ENCODE measurements at regions not wholly inside any gene's neighbourhood (a gene's known extent, or its start where the extent isn't known, plus 50 kb on each side); places are given as distances from the start of the nearest gene placed in this dataset.

DNA sequence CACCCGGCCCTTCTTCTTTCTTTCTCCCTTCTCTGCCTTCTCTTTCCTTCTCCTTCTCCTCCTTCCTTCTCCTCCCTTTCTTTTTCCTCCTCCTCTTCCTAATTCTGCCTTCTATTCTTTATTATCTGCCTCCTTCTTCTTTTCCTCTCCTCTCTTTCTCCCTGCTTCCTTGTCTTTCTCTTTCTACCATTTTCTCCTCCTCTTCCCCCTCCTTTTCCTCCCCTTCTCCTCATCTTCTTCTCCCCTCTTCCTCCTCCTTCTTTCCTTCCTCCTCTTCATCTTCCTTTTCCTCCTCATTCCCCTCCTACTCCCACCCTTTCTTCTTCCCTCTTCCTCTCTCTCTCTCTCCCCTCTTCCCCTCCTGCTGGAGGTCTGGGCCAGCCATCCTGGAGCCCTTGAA is 294.9 kb upstream of the CRY1 start:
- H3K4me2 ChIP-seq (ENCODE audit: extremely low read depth, insufficient read depth, low read length) = no peak overlapping the region
- no peaks in the 10 kb centered on the region for H3K9me3 ChIP-seq (ENCODE audit: control insufficient read depth, insufficient read depth, low read depth, low read length)
- DNase-seq (ENCODE audit: low read depth in 2 of 2) = no peak
- H3K36me3 ChIP-seq (ENCODE audit: control insufficient read depth, insufficient read depth, low read length) = no peaks in the 10 kb centered on the region
- H3K27me3 ChIP-seq (ENCODE audit: control insufficient read depth, insufficient read depth, low read length) = no peaks in the 10 kb centered on the region
- H3K27ac ChIP-seq (ENCODE audit: insufficient read depth, low read length) = no peak overlapping the region
- no peak overlapping the region for H3K4me3 ChIP-seq (replicated peaks in 1 of 4; ENCODE audit: control extremely low read depth in 1 of 4, insufficient read depth in 1 of 4, low read depth in 3 of 4, low read length in 4 of 4)
- H2AFZ ChIP-seq (ENCODE audit: low read length) = no peak overlapping the region
- no peaks in the 10 kb centered on the region for H4K20me1 ChIP-seq (ENCODE audit: control insufficient read depth, extremely low read depth, insufficient read depth, low read length)
- H3K4me1 ChIP-seq (ENCODE audit: control insufficient read depth, extremely low read depth, insufficient read depth, low read length) = no peaks in the 10 kb centered on the region
- H3K9ac ChIP-seq (ENCODE audit: insufficient read depth, low read length) = no peak overlapping the region
- no peaks in the 10 kb centered on the region for H3K79me2 ChIP-seq (ENCODE audit: control insufficient read depth, insufficient read depth, low read length)
- TF ChIP-seq, protein P1, sequence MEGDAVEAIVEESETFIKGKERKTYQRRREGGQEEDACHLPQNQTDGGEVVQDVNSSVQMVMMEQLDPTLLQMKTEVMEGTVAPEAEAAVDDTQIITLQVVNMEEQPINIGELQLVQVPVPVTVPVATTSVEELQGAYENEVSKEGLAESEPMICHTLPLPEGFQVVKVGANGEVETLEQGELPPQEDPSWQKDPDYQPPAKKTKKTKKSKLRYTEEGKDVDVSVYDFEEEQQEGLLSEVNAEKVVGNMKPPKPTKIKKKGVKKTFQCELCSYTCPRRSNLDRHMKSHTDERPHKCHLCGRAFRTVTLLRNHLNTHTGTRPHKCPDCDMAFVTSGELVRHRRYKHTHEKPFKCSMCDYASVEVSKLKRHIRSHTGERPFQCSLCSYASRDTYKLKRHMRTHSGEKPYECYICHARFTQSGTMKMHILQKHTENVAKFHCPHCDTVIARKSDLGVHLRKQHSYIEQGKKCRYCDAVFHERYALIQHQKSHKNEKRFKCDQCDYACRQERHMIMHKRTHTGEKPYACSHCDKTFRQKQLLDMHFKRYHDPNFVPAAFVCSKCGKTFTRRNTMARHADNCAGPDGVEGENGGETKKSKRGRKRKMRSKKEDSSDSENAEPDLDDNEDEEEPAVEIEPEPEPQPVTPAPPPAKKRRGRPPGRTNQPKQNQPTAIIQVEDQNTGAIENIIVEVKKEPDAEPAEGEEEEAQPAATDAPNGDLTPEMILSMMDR (conservative IDR thresholded peaks at IDR 0.05 in 1 of 2, IDR thresholded peaks at IDR 0.05 in 1 of 2; ENCODE audit: low read depth in 1 of 2, low read length in 2 of 2) = no peak

DNA sequence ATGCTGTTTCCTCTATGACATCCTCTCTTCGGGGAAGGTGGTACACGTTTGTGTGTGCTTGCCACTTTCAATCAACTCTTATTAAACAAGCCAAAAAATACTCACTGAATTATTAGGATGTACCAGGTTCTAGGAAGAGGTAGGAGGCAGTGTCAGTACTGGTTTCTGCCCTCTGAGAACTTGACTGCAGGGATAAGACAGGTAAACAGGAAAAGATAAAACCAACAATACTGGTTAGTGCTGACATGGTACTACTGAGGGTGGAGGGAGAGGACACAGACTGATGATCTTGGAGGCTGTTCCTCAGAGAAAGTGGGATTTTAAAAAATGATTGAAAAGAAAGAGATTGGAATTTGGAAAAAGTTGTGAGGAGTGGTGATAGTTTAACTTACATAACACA is 295.2 kb upstream of the PWP1 start:
- TF ChIP-seq EZH2 (IDR thresholded peaks at IDR 0.05; ENCODE audit: low read length, missing control alignments) = no peak
- TF ChIP-seq, protein P1 (conservative IDR thresholded peaks at IDR 0.05 in 1 of 2, IDR thresholded peaks at IDR 0.05 in 1 of 2; ENCODE audit: low read depth in 1 of 2, low read length in 2 of 2) = no peak
- Histone ChIP-seq H3K9ac (ENCODE audit: insufficient read depth, low read length) (no peak overlapping the region), H3K4me3 (replicated peaks in 1 of 4; ENCODE audit: control extremely low read depth in 1 of 4, insufficient read depth in 1 of 4, low read depth in 3 of 4, low read length in 4 of 4) (no peak overlapping the region), H2AFZ (ENCODE audit: low read length) (no peak overlapping the region), H3K9me3 (ENCODE audit: control insufficient read depth, insufficient read depth, low read depth, low read length) (no peaks in the 10 kb centered on the region), H3K27me3 (ENCODE audit: control insufficient read depth, insufficient read depth, low read length) (no peaks in the 10 kb centered on the region), H3K79me2 (ENCODE audit: control insufficient read depth, insufficient read depth, low read length) (no peaks in the 10 kb centered on the region), H3K4me1 (ENCODE audit: control insufficient read depth, extremely low read depth, insufficient read depth, low read length) (no peaks in the 10 kb centered on the region), H3K36me3 (ENCODE audit: control insufficient read depth, insufficient read depth, low read length) (no peaks in the 10 kb centered on the region), H4K20me1 (ENCODE audit: control insufficient read depth, extremely low read depth, insufficient read depth, low read length) (no peaks in the 10 kb centered on the region), H3K27ac (ENCODE audit: insufficient read depth, low read length) (no peak overlapping the region), H3K4me2 (ENCODE audit: extremely low read depth, insufficient read depth, low read length) (no peak overlapping the region)
- DNase-seq (ENCODE audit: low read depth in 2 of 2) = no peak

DNA sequence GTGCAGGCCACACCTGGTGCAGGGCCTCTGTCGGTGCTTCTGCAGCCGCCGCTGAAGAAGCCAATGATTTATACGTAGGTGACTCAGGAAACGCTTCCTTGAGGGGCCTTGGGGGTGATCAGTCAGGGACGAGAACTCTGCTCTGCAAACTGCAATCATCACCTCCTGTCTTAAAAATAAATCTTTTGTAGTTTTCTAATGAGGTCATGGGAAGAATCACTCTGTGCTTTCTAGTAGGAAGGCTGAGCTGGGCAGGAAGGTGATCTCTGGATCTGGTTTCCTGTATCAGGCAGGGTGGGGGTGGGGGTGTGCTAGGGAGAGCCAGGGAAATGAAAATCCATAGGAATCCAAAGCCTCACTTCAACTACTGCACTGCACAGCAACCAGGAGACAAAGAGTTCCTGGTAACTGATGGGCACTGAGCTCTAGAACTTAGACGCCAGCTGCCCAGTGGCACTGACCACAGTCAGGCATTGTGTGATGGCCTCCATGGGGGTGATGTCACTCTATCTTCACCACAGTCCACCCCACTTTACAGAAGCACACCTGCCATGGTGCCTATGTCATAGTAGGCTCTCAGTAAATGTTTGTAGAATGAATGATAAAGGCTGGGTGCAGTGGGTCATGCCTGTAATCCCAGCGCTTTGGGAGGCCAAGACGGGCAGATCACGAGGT is 292.4 kb upstream of the PWP1 start:
- Histone ChIP-seq H2AFZ (ENCODE audit: low read length) (no peak overlapping the region), H3K27ac (ENCODE audit: insufficient read depth, low read length) (no peak overlapping the region), H3K9me3 (ENCODE audit: control insufficient read depth, insufficient read depth, low read depth, low read length) (no peaks in the 10 kb centered on the region), H3K27me3 (ENCODE audit: control insufficient read depth, insufficient read depth, low read length) (no peaks in the 10 kb centered on the region), H3K9ac (ENCODE audit: insufficient read depth, low read length) (no peak overlapping the region), H3K36me3 (ENCODE audit: control insufficient read depth, insufficient read depth, low read length) (no peaks in the 10 kb centered on the region), H3K4me1 (ENCODE audit: control insufficient read depth, extremely low read depth, insufficient read depth, low read length) (no peaks in the 10 kb centered on the region), H3K4me3 (replicated peaks in 1 of 4; ENCODE audit: control extremely low read depth in 1 of 4, insufficient read depth in 1 of 4, low read depth in 3 of 4, low read length in 4 of 4) (no peak overlapping the region), H4K20me1 (ENCODE audit: control insufficient read depth, extremely low read depth, insufficient read depth, low read length) (no peaks in the 10 kb centered on the region), H3K4me2 (ENCODE audit: extremely low read depth, insufficient read depth, low read length) (no peak overlapping the region), H3K79me2 (ENCODE audit: control insufficient read depth, insufficient read depth, low read length) (no peaks in the 10 kb centered on the region)
- TF ChIP-seq, protein P1 (conservative IDR thresholded peaks at IDR 0.05 in 1 of 2, IDR thresholded peaks at IDR 0.05 in 1 of 2; ENCODE audit: low read depth in 1 of 2, low read length in 2 of 2) = no peak
- no peak for TF ChIP-seq EZH2 (IDR thresholded peaks at IDR 0.05; ENCODE audit: low read length, missing control alignments)
- peak in 1 of 2 donors; percentile 22 for DNase-seq (ENCODE audit: low read depth in 2 of 2)

Data from fibroblast of lung (primary cell).